ENCODE measurements at regions not wholly inside any gene's neighbourhood (a gene's known extent, or its start where the extent isn't known, plus 50 kb on each side); places are given as distances from the start of the nearest gene placed in this dataset.

- TF ChIP-seq EZH2 (IDR thresholded peaks at IDR 0.05; ENCODE audit: low read length, unreplicated experiment) (no peak), CTCF (conservative IDR thresholded peaks at IDR 0.05; ENCODE audit: low read depth, low read length) (no peak), EZH2phosphoT487 (IDR thresholded peaks at IDR 0.05; ENCODE audit: borderline replicate concordance, low read length) (no peak)
These were observed 78.8 kb upstream of the ARHGAP29 start for GRCh38 chr1:94316183-94316582.
